ENCODE measurements at regions not wholly inside any gene's neighbourhood (a gene's known extent, or its start where the extent isn't known, plus 50 kb on each side); places are given as distances from the start of the nearest gene placed in this dataset.

DNA sequence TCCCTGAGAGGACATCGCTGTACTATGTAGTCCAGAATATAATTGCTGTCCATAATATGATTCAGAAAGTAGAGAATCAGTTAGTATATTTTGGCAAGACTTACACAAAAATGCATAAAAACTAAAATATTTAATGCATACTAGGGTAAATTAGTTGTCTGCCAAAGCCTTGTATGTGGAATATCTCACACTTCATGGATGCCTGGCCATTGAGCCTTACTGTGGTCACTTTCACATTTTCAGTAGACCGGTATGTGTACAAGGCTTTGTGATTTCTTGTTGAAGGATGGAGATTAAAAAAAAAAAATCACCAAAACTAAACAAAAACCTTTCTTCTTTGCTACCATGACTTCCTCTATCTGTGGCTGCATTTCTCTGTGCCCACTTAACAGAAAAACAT lies 197.3 kb upstream of the DDHD1 start:
- TF ChIP-seq, protein P1, sequence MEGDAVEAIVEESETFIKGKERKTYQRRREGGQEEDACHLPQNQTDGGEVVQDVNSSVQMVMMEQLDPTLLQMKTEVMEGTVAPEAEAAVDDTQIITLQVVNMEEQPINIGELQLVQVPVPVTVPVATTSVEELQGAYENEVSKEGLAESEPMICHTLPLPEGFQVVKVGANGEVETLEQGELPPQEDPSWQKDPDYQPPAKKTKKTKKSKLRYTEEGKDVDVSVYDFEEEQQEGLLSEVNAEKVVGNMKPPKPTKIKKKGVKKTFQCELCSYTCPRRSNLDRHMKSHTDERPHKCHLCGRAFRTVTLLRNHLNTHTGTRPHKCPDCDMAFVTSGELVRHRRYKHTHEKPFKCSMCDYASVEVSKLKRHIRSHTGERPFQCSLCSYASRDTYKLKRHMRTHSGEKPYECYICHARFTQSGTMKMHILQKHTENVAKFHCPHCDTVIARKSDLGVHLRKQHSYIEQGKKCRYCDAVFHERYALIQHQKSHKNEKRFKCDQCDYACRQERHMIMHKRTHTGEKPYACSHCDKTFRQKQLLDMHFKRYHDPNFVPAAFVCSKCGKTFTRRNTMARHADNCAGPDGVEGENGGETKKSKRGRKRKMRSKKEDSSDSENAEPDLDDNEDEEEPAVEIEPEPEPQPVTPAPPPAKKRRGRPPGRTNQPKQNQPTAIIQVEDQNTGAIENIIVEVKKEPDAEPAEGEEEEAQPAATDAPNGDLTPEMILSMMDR (IDR thresholded peaks at IDR 0.05): no peak
- no peak for TF ChIP-seq POLR2A (IDR thresholded peaks at IDR 0.05)

All from ovary (tissue), 3 donors.